ENCODE measurements at regions not wholly inside any gene's neighbourhood (a gene's known extent, or its start where the extent isn't known, plus 50 kb on each side); places are given as distances from the start of the nearest gene placed in this dataset.

DNA sequence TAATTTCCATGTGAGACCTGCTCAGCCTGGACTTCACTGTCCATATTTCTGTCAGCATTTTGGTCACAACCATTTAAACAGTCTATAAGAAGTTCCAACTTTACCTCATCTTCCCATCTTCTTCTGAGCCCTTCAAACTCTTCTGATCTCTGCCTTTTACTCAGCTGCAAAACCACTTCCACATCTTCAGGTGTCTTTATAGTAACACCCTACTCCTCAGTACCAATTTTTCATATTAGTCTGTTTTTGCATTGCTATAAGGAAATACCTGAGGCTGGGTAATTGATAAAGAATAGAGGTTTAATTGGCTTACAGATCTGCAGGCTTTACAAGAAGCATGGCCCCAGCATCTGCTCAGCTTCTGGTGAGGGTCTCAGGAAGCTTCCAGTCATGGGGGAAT, 1648.9 kb upstream of the SLC10A2 start:
- intact Hi-C loops (cut with DNase I; ENCODE audit: low total_unique reads), result no loop called here
- Histone ChIP-seq H3K9me3 (no peaks in the 10 kb centered on the region), H3K4me3 (no peak overlapping the region), H3K27me3 (no peaks in the 10 kb centered on the region), H3K27ac (no peak overlapping the region), H3K4me1 (no peaks in the 10 kb centered on the region), H3K36me3 (no peaks in the 10 kb centered on the region)
- TF ChIP-seq, protein P1, sequence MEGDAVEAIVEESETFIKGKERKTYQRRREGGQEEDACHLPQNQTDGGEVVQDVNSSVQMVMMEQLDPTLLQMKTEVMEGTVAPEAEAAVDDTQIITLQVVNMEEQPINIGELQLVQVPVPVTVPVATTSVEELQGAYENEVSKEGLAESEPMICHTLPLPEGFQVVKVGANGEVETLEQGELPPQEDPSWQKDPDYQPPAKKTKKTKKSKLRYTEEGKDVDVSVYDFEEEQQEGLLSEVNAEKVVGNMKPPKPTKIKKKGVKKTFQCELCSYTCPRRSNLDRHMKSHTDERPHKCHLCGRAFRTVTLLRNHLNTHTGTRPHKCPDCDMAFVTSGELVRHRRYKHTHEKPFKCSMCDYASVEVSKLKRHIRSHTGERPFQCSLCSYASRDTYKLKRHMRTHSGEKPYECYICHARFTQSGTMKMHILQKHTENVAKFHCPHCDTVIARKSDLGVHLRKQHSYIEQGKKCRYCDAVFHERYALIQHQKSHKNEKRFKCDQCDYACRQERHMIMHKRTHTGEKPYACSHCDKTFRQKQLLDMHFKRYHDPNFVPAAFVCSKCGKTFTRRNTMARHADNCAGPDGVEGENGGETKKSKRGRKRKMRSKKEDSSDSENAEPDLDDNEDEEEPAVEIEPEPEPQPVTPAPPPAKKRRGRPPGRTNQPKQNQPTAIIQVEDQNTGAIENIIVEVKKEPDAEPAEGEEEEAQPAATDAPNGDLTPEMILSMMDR (IDR thresholded peaks at IDR 0.05), result no peak
- TF ChIP-seq POLR2A (IDR thresholded peaks at IDR 0.05), result no peak
- no peak for DNase-seq

DNA sequence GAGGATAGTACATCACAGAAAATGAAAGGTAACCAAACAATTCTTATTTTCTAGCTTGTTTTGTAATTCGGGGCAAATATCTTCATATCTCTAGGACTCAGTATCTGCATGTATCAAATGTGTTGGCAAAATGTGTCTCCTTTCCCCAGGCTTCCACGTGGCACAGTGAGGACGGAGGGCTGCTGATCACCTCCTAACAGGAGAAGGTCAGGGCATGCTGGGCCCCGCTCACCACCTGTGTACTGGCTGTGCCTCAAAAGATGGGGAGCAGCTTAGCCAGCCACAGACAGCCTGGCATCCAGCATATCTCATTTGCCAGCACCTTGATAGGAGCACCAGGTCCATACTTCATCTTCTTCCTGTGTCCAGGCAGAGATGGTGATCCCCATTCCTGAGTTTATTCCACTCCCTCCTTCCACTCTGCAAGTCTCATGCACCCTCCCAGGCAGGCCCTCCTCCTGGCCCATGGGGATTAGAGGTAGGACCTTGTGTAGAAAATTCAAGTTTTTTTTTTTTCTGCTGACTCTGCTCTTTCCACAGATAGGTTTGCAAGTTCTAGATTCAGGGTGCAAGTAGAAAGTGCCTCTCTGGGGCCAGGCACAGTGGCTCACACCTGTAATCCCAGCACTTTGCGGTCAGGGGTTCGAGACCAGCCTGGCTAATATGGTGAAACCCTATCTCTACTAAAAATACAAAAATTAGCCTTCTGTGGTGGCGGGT, 1639.0 kb upstream of the SLC10A2 start:
- intact Hi-C loops (cut with DNase I; ENCODE audit: low total_unique reads), result no loop called here
- no peak for TF ChIP-seq POLR2A (IDR thresholded peaks at IDR 0.05)
- TF ChIP-seq, protein P1 (IDR thresholded peaks at IDR 0.05), result no peak

DNA sequence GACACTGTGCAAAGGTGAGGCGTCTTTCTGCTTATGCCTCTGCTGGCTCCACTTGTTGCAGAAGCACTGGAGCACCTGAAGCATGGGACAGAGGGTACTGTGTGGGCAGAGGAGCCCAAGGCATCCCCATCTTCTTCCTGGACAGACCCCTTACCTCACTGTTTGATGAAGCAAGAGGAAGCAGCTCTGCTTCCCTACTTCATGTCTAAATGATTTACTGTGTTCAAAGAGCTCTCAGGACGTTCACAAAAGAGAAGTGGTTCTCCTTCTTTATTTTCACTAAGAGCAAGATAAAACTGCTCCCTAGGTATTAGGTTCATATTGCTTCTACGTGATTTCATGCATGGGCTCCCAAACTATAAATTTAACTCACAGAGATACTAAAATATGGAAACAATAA, 1635.4 kb upstream of the SLC10A2 start:
- no peak overlapping the region for H3K27ac ChIP-seq
- H3K36me3 ChIP-seq, result no peaks in the 10 kb centered on the region
- intact Hi-C loops (cut with DNase I; ENCODE audit: low total_unique reads), result no loop called here
- H3K9me3 ChIP-seq, result no peaks in the 10 kb centered on the region
- H3K4me3 ChIP-seq, result no peak overlapping the region
- DNase-seq, result no peak
- no peaks in the 10 kb centered on the region for H3K4me1 ChIP-seq
- no peaks in the 10 kb centered on the region for H3K27me3 ChIP-seq
- TF ChIP-seq, protein P1 (IDR thresholded peaks at IDR 0.05), result no peak
- TF ChIP-seq POLR2A (IDR thresholded peaks at IDR 0.05), result no peak

More for the DNA sequence above, 1639.0 kb upstream of the SLC10A2 start:
- Histone ChIP-seq H3K9me3 (no peaks in the 10 kb centered on the region), H3K4me3 (no peak overlapping the region), H3K36me3 (no peaks in the 10 kb centered on the region), H3K4me1 (no peaks in the 10 kb centered on the region), H3K27me3 (no peaks in the 10 kb centered on the region), H3K27ac (no peak overlapping the region)
- DNase-seq, result no peak

DNA sequence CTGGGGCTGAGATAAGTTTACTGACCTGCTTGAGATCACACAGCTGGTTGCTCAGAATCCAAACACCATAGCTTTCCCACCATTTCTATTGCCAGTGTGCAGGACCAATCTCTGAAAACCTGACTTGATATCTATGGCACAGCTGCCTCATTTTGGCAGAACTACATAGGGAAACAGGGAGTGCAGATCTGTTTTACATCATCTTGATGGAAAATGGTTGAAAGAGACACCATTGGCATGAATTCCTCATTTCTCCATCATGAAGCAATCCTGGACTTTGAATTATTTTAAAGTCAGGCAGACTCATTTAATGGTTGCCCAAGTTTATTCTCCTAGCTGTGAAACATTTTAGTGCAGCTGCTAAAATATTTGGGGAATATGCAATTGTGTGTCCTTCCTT, 1628.2 kb upstream of the SLC10A2 start:
- no peak overlapping the region for H3K27ac ChIP-seq
- H3K4me1 ChIP-seq, result no peaks in the 10 kb centered on the region
- intact Hi-C loops (cut with DNase I; ENCODE audit: low total_unique reads), result no loop called here
- DNase-seq, result no peak
- H3K27me3 ChIP-seq, result no peaks in the 10 kb centered on the region
- no peaks in the 10 kb centered on the region for H3K36me3 ChIP-seq
- TF ChIP-seq, protein P1 (IDR thresholded peaks at IDR 0.05), result no peak
- TF ChIP-seq POLR2A (IDR thresholded peaks at IDR 0.05), result no peak
- H3K9me3 ChIP-seq, result no peaks in the 10 kb centered on the region
- no peak overlapping the region for H3K4me3 ChIP-seq

DNA sequence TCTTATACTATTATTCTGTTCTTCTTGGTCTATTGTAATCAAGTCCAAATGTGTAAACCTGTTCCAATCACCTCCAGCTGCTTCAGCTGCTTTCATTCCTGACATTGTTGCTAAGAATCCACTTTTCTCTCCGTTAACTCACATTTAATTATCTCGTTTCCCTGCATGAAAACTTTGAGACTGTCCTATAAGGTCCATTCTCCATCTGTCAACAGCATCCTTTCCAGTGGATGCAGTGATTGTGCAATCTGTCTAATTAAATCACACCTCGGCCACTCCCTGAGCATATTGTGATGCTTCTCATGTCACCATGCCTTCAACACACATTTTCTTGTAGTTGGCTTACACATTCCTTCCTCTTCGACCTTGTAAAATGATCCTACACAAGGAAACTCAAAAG, 1626.9 kb upstream of the SLC10A2 start:
- DNase-seq, result no peak
- Histone ChIP-seq H3K27ac (no peak overlapping the region), H3K27me3 (no peaks in the 10 kb centered on the region), H3K9me3 (no peaks in the 10 kb centered on the region), H3K36me3 (no peaks in the 10 kb centered on the region), H3K4me3 (no peak overlapping the region), H3K4me1 (no peaks in the 10 kb centered on the region)
- TF ChIP-seq, protein P1 (IDR thresholded peaks at IDR 0.05), result no peak
- TF ChIP-seq POLR2A (IDR thresholded peaks at IDR 0.05), result no peak
- intact Hi-C loops (cut with DNase I; ENCODE audit: low total_unique reads), result no loop called here
